OCI-LY3 (cell line): ENCODE measurements at regions not wholly inside any gene's neighbourhood (a gene's known extent, or its start where the extent isn't known, plus 50 kb on each side); places are given as distances from the start of the nearest gene placed in this dataset.

ENCODE experiments used
- H2AFZ ChIP-seq: fragments of 200-600, 300-600 bp; shearing (Covaris generic); 2 replicates; pipeline ENCODE4 v1.6.0; 2014; ENCODE audit warnings: antibody characterized with exemption, low read depth, low read length
- H3K27ac ChIP-seq: fragments of 200-600, 300-600 bp; sonication (generic); 2 replicates; pipeline ENCODE4 v1.5.1; 2014; ENCODE audit warnings: mild to moderate bottlenecking, low read length, moderate library complexity, mixed read lengths
- H3K27me3 ChIP-seq: fragments of 200-600, 300-600 bp; sonication (generic); 2 replicates; pipeline ENCODE4 v1.6.1; 2014; ENCODE audit warnings: low read depth, low read length, mixed read lengths
- H3K36me3 ChIP-seq: fragments of 200-600, 300-600 bp; sonication (generic); replicated peaks from 2 replicates; pipeline ENCODE3; 2014; ENCODE audit warnings: low read depth, low read length, mixed read lengths
- H3K4me1 ChIP-seq: fragments of 300-600, 200-600 bp; sonication (generic); 2 replicates; pipeline ENCODE4 v1.6.1; 2014; ENCODE audit warnings: low read length, mixed read lengths
- H3K4me2 ChIP-seq: fragments of 200-600, 300-600 bp; sonication (generic); 2 replicates; pipeline ENCODE4 v1.6.1; 2014; ENCODE audit warnings: low read length, mixed read lengths
- H3K4me3 ChIP-seq: fragments of 300-600, 200-600 bp; sonication (generic); 2 replicates; pipeline ENCODE4 v1.5.1; 2014; ENCODE audit warnings: antibody characterized with exemption, mild to moderate bottlenecking, low read length, moderate library complexity
- H3K79me2 ChIP-seq: fragments of 300-600, 200-600 bp; shearing (Covaris generic); 2 replicates; pipeline ENCODE4 v1.6.1; 2014; ENCODE audit warnings: mild to moderate bottlenecking, low read length, mixed read lengths
- H3K9ac ChIP-seq: fragments of 300-600, 200-600 bp; shearing (Covaris generic); 2 replicates; pipeline ENCODE4 v1.6.0; 2014; ENCODE audit warnings: mild to moderate bottlenecking, low read length, moderate library complexity
- H3K9me3 ChIP-seq: fragments of 200-600, 300-600 bp; shearing (Covaris generic); 2 replicates; pipeline ENCODE4 v1.6.1; 2014; ENCODE audit warnings: low read length, mixed read lengths; ENCODE audit not compliant: insufficient read depth
- H4K20me1 ChIP-seq: fragments of 200-600, 300-600 bp; sonication (generic); 2 replicates; pipeline ENCODE4 v1.6.1; 2016; ENCODE audit warnings: low read length, mixed read lengths; ENCODE audit not compliant: insufficient read depth
- EZH2phosphoT487 ChIP-seq: fragments of 200-600 bp; shearing (Covaris generic); IDR thresholded peaks from 2 replicates; pipeline ENCODE4 v1.6.1; 2018; ENCODE audit warnings: antibody characterized with exemption, mixed run types, low read depth
- TF ChIP-seq, protein P1 (sequence below): fragments of 200-600, 300-600 bp; sonication (generic); IDR thresholded peaks from 2 replicates; pipeline ENCODE4 v1.5.1; 2014; ENCODE audit warnings: antibody characterized with exemption, low read length, low read depth

- Histone ChIP-seq H3K27ac (no peak overlapping the region), H3K4me2 (no peak overlapping the region)
These were observed 132.2 kb downstream of the PSMG1 start for GRCh38 chr21:39050841-39051587.

GRCh38 chr21:39048574-39048973 is 134.7 kb downstream of the PSMG1 start:
- Histone ChIP-seq H3K4me3 (no peak overlapping the region), H3K27ac (no peak overlapping the region), H3K27me3 (no peaks in the 10 kb centered on the region), H3K4me2 (no peak overlapping the region), H2AFZ (no peak overlapping the region), H3K9me3 (no peaks in the 10 kb centered on the region), H3K4me1 (no peaks in the 10 kb centered on the region), H3K9ac (no peak overlapping the region), H3K36me3 (no peaks in the 10 kb centered on the region), H4K20me1 (no peaks in the 10 kb centered on the region), H3K79me2 (no peaks in the 10 kb centered on the region)
- TF ChIP-seq, protein P1, sequence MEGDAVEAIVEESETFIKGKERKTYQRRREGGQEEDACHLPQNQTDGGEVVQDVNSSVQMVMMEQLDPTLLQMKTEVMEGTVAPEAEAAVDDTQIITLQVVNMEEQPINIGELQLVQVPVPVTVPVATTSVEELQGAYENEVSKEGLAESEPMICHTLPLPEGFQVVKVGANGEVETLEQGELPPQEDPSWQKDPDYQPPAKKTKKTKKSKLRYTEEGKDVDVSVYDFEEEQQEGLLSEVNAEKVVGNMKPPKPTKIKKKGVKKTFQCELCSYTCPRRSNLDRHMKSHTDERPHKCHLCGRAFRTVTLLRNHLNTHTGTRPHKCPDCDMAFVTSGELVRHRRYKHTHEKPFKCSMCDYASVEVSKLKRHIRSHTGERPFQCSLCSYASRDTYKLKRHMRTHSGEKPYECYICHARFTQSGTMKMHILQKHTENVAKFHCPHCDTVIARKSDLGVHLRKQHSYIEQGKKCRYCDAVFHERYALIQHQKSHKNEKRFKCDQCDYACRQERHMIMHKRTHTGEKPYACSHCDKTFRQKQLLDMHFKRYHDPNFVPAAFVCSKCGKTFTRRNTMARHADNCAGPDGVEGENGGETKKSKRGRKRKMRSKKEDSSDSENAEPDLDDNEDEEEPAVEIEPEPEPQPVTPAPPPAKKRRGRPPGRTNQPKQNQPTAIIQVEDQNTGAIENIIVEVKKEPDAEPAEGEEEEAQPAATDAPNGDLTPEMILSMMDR: no peak
- TF ChIP-seq EZH2phosphoT487: no peak

More at GRCh38 chr21:39050841-39051587, 132.2 kb downstream of the PSMG1 start:
- Histone ChIP-seq H4K20me1 (no peaks in the 10 kb centered on the region), H3K4me1 (no peaks in the 10 kb centered on the region), H3K79me2 (no peaks in the 10 kb centered on the region), H3K4me3 (no peak overlapping the region), H2AFZ (no peak overlapping the region), H3K36me3 (no peaks in the 10 kb centered on the region), H3K27me3 (peaks cover 17% of the 10 kb centered on the region), H3K9ac (no peak overlapping the region), H3K9me3 (no peaks in the 10 kb centered on the region)
- TF ChIP-seq, protein P1: no peak
- TF ChIP-seq EZH2phosphoT487: no peak

GRCh38 chr21:39048064-39048463 is 135.2 kb downstream of the PSMG1 start:
- no peaks in the 10 kb centered on the region for H3K27me3 ChIP-seq
- H2AFZ ChIP-seq: no peak overlapping the region
- H3K4me3 ChIP-seq: no peak overlapping the region
- H3K4me2 ChIP-seq: no peak overlapping the region
- TF ChIP-seq, protein P1: no peak
- TF ChIP-seq EZH2phosphoT487: no peak
- no peak overlapping the region for H3K9ac ChIP-seq
- H3K79me2 ChIP-seq: no peaks in the 10 kb centered on the region
- H3K27ac ChIP-seq: no peak overlapping the region
- no peaks in the 10 kb centered on the region for H3K36me3 ChIP-seq
- no peaks in the 10 kb centered on the region for H3K9me3 ChIP-seq
- no peaks in the 10 kb centered on the region for H3K4me1 ChIP-seq
- H4K20me1 ChIP-seq: no peaks in the 10 kb centered on the region

- no peak overlapping the region for H3K4me2 ChIP-seq
- no peaks in the 10 kb centered on the region for H3K79me2 ChIP-seq
- no peaks in the 10 kb centered on the region for H3K9me3 ChIP-seq
- no peaks in the 10 kb centered on the region for H3K36me3 ChIP-seq
- H4K20me1 ChIP-seq: no peaks in the 10 kb centered on the region
- no peaks in the 10 kb centered on the region for H3K4me1 ChIP-seq
- H3K4me3 ChIP-seq: no peak overlapping the region
- H3K9ac ChIP-seq: no peak overlapping the region
- H2AFZ ChIP-seq: no peak overlapping the region
- TF ChIP-seq EZH2phosphoT487: no peak
- TF ChIP-seq, protein P1: no peak
- no peak overlapping the region for H3K27ac ChIP-seq
- H3K27me3 ChIP-seq: no peaks in the 10 kb centered on the region
These were observed 136.2 kb downstream of the PSMG1 start for GRCh38 chr21:39047046-39047445.
